Activated B cell treated with CpG ODN at 0.5 μM for 24 hours (primary cell): ENCODE measurements at regions not wholly inside any gene's neighbourhood (a gene's known extent, or its start where the extent isn't known, plus 50 kb on each side); places are given as distances from the start of the nearest gene placed in this dataset.

Experiments used
- ATAC-seq: fragments of 200-7000 bp; cut with Tn5 transposase; one replicate; pipeline ENCODE4 v1.10.0; 2021; ENCODE audit warnings: low read depth, mild to moderate bottlenecking, moderate library complexity
- CTCF ChIA-PET: fragments of 350-600 bp; sonication (Branson Sonifier 250); formaldehyde crosslinking; loops from one replicate; lab custom pipeline; 2021; ENCODE audit warnings: antibody characterized with exemption; lab: Charles Lee
- POLR2A ChIA-PET: fragments of 350-600 bp; sonication (Branson Sonifier 250); formaldehyde crosslinking; loops from one replicate; lab custom pipeline; 2021; ENCODE audit warnings: antibody characterized with exemption; lab: Charles Lee
- DNase-seq: peaks from one replicate; pipeline ENCODE4 v3.0.0; 2022
- H3K27ac Mint-ChIP-seq: one replicate; pipeline ENCODE4 v1.8.0; 2020; ENCODE audit warnings: mixed read lengths
- H3K27me3 Mint-ChIP-seq: one replicate; pipeline ENCODE4 v1.8.0; 2021; ENCODE audit warnings: mixed read lengths
- H3K36me3 Mint-ChIP-seq: one replicate; pipeline ENCODE4 v1.8.0; 2021; ENCODE audit warnings: low read depth, mixed read lengths
- H3K4me1 Mint-ChIP-seq: one replicate; pipeline ENCODE4 v1.8.0; 2021; ENCODE audit warnings: mixed read lengths
- H3K4me3 Mint-ChIP-seq: one replicate; pipeline ENCODE4 v1.8.0; 2020; ENCODE audit warnings: mild to moderate bottlenecking, mixed read lengths
- H3K9me3 Mint-ChIP-seq: one replicate; pipeline ENCODE4 v1.8.0; 2020; ENCODE audit warnings: mixed read lengths
- intact Hi-C: fragments of 100-400 bp; cut with micrococcal nuclease; formaldehyde crosslinking; loops from one replicate; pipeline ENCODE4 v1.15.1; 2024
- TF ChIP-seq, protein P1 (sequence below): fragments of 200-600 bp; IDR thresholded peaks from one replicate; pipeline ENCODE4 v1.8.0; 2022; ENCODE audit warnings: antibody characterized with exemption, mild to moderate bottlenecking

DNA sequence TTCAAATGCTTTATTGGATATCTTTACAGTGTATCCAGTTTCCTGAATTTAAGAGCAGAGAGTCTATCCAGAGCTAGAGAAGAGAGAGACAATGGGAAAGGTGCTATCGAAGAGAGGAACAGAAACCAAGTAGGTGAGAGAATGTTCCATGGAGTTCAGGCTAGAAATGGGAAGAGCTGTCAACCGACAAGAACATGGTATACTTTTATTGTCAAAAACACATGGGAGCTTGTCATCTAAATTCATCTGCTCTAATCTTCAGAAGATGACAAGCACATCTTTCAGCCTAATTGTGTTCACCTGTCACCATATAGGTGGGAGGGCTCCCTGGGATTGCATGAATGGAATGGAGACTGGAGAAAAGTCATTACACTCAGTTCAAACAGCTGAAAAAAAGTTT is 690.4 kb upstream of the LRATD1 start:
- POLR2A ChIA-PET: no interaction called here
- no peaks in the 10 kb centered on the region for H3K4me1 Mint-ChIP-seq
- intact Hi-C loops: no loop called here
- CTCF ChIA-PET: no interaction called here
- no peaks in the 10 kb centered on the region for H3K9me3 Mint-ChIP-seq
- no peaks in the 10 kb centered on the region for H3K36me3 Mint-ChIP-seq
- ATAC-seq (no peak), DNase-seq (no peak)
- no peak overlapping the region for H3K4me3 Mint-ChIP-seq
- H3K27me3 Mint-ChIP-seq: no peaks in the 10 kb centered on the region
- TF ChIP-seq, protein P1, sequence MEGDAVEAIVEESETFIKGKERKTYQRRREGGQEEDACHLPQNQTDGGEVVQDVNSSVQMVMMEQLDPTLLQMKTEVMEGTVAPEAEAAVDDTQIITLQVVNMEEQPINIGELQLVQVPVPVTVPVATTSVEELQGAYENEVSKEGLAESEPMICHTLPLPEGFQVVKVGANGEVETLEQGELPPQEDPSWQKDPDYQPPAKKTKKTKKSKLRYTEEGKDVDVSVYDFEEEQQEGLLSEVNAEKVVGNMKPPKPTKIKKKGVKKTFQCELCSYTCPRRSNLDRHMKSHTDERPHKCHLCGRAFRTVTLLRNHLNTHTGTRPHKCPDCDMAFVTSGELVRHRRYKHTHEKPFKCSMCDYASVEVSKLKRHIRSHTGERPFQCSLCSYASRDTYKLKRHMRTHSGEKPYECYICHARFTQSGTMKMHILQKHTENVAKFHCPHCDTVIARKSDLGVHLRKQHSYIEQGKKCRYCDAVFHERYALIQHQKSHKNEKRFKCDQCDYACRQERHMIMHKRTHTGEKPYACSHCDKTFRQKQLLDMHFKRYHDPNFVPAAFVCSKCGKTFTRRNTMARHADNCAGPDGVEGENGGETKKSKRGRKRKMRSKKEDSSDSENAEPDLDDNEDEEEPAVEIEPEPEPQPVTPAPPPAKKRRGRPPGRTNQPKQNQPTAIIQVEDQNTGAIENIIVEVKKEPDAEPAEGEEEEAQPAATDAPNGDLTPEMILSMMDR: no peak
- no peak overlapping the region for H3K27ac Mint-ChIP-seq

DNA sequence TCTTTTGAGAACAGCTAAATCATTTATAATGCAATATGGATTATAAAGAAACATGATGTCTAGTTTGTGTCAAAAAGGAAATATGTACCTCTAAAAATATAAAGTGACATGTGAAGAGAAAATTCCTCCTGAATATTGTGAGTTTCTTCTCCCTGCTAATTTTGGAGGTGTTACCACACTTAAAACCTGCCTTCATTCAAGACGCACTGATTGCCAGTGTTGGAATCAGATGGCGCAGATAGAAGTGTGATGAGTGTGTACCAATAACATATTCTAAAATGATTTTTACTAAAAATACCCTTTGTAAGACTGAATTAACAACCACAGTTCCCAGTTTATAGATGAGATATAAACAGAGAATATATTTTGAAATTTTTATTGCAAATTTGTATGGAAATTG is 681.8 kb upstream of the LRATD1 start:
- DNase-seq (no peak), ATAC-seq (no peak)
- intact Hi-C loops: no loop called here
- TF ChIP-seq, protein P1: no peak
- H3K36me3 Mint-ChIP-seq: no peaks in the 10 kb centered on the region
- ChIA-PET CTCF (no interaction called here), POLR2A (no interaction called here)
- no peaks in the 10 kb centered on the region for H3K27me3 Mint-ChIP-seq
- no peaks in the 10 kb centered on the region for H3K4me1 Mint-ChIP-seq
- no peak overlapping the region for H3K27ac Mint-ChIP-seq
- H3K4me3 Mint-ChIP-seq: no peak overlapping the region
- H3K9me3 Mint-ChIP-seq: peaks cover 14% of the 10 kb centered on the region

DNA sequence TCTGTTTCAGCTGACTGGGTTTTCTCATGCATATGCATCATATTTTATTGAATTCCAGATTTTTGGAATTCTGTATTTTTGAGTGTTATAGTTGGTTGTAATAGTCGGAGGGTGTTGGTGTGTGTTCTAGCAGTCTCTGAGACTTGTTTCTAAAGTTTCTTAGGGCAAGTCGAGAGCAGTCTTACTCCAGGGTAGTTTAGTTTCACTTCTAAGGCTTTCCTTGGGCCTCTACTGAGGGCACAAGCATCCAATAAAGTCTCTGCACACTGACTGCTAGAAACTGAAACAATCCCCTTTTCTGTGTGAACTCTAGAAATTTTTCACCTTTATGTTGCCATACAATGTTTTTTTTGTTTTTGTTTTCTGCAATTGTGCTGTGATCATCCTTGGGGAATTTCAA is 663.7 kb upstream of the LRATD1 start:
- no peaks in the 10 kb centered on the region for H3K27me3 Mint-ChIP-seq
- TF ChIP-seq, protein P1: no peak
- no peak for DNase-seq

DNA sequence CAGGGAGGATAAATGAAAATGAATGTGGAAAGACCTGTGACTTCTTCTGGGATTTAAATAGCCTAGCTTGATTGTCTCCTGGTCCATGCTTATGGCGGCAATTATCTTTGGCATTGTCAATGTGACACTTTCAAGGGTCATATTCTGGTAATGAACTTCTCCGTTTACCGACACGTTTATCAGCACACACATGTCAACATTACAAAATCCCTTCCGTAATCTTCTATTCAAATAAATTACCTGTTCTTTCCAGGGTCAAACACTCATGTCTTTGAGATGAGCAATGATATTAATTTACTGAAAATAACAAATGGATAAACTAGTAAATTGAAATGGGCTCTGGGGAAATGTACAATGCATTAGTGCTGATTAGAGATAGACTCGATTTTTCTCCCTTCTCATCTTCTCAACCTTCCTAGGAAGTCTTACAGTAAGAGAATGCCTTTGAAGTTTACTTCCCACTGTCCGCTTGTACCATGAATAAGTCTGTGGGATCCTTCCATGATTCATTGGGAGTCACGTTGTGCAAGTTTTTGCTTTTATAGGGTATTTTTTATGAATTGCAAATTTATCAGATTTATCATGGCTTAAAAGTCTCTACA is 646.3 kb upstream of the LRATD1 start:
- ATAC-seq: no peak
- CTCF ChIA-PET: no interaction called here

More for the DNA sequence above, 663.7 kb upstream of the LRATD1 start:
- POLR2A ChIA-PET: no interaction called here
- no peak for ATAC-seq
- peaks cover 6% of the 10 kb centered on the region for H3K9me3 Mint-ChIP-seq
- intact Hi-C loops: no loop called here
- H3K4me1 Mint-ChIP-seq: no peaks in the 10 kb centered on the region
- CTCF ChIA-PET: no interaction called here
- H3K36me3 Mint-ChIP-seq: no peaks in the 10 kb centered on the region
- no peak overlapping the region for H3K4me3 Mint-ChIP-seq
- H3K27ac Mint-ChIP-seq: no peak overlapping the region

GRCh38 chr2:13996527-13996926 is 636.0 kb upstream of the LRATD1 start:
- Mint-ChIP-seq H3K27ac (no peak overlapping the region), H3K4me3 (no peak overlapping the region), H3K27me3 (no peaks in the 10 kb centered on the region), H3K9me3 (peaks cover 14% of the 10 kb centered on the region), H3K36me3 (no peaks in the 10 kb centered on the region), H3K4me1 (no peaks in the 10 kb centered on the region)
- TF ChIP-seq, protein P1: no peak
- intact Hi-C loops: no loop called here
- ChIA-PET CTCF (no interaction called here), POLR2A (no interaction called here)
- no peak for DNase-seq
- ATAC-seq: no peak

More for the DNA sequence above, 646.3 kb upstream of the LRATD1 start:
- TF ChIP-seq, protein P1: no peak
- no peak overlapping the region for H3K27ac Mint-ChIP-seq
- H3K9me3 Mint-ChIP-seq: peaks cover 14% of the 10 kb centered on the region
- H3K4me1 Mint-ChIP-seq: no peaks in the 10 kb centered on the region
- no peak overlapping the region for H3K4me3 Mint-ChIP-seq
- no peaks in the 10 kb centered on the region for H3K36me3 Mint-ChIP-seq
- no peak for DNase-seq
- POLR2A ChIA-PET: no interaction called here
- no peaks in the 10 kb centered on the region for H3K27me3 Mint-ChIP-seq
- intact Hi-C loops: no loop called here
